A549 (cell line): ENCODE measurements at regions not wholly inside any gene's neighbourhood (a gene's known extent, or its start where the extent isn't known, plus 50 kb on each side); places are given as distances from the start of the nearest gene placed in this dataset.

Experiments used
- BHLHE40 ChIP-seq: IDR thresholded peaks from 2 replicates; pipeline ENCODE4 v1.6.1; 2012; ENCODE audit warnings: low read depth, low read length, inconsistent platforms
- CTCF ChIP-seq: fragments of >200 bp; sonication (Bioruptor Twin); formaldehyde crosslinking; IDR thresholded peaks from 3 replicates; pipeline ENCODE4 v1.5.1; 2016
- EHMT2 ChIP-seq: fragments of 200-600 bp; sonication (generic); IDR thresholded peaks from 2 replicates; pipeline ENCODE4 v1.6.1; 2016; ENCODE audit warnings: antibody characterized with exemption, low read depth, mild to moderate bottlenecking, moderate library complexity
- HOXA7 ChIP-seq: fragments of 250-450 bp; sonication (Bioruptor Pico); IDR thresholded peaks from 2 replicates; pipeline ENCODE4 v1.5.0; 2020; ENCODE audit warnings: mild to moderate bottlenecking, moderate library complexity
- JUN ChIP-seq, 2 experiments: fragments of >200 bp; sonication (Bioruptor Twin); formaldehyde crosslinking; IDR thresholded peaks; 2 replicates in 1 of 2; 3 replicates in 1 of 2; pipeline ENCODE4 v1.6.1; 2016 to 2017
- POLR2A ChIP-seq: IDR thresholded peaks from 2 replicates; pipeline ENCODE4 v1.6.1; 2012; ENCODE audit warnings: mild to moderate bottlenecking, low read length

DNA sequence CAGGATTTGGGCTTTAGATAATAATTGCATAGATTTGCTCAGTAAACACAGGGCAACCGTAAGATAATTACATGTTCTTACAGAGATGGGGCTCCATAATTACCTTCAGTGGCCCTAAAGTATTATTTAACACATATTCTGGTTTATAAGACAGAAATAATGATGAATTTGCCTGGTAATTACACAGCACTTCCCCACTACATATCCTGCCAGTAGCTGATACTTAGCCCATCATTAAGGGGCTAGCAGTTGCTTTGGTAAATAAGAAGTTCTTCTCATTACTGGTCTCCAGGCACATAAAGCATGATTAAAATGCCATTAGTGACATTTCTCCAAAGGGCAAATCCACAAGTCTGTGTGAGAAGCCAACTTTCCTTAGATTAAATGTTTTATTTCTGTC, 158.7 kb downstream of the NUAK1 start:
- no peak for TF ChIP-seq POLR2A
- no peak for TF ChIP-seq CTCF
- no peak for TF ChIP-seq JUN (IDR thresholded peaks at IDR 0.05)
- TF ChIP-seq BHLHE40 = no peak
- TF ChIP-seq HOXA7 (CRISPR knock-in tag) = no peak
- no peak for TF ChIP-seq EHMT2
